IMR-90 (cell line): ENCODE measurements at regions not wholly inside any gene's neighbourhood (a gene's known extent, or its start where the extent isn't known, plus 50 kb on each side); places are given as distances from the start of the nearest gene placed in this dataset.

Experiments used
- ATAC-seq: fragments of 200-7000 bp; cut with Tn5 transposase; 2 replicates; pipeline ENCODE4 v1.9.1; 2020; ENCODE audit warnings: low read depth, mild to moderate bottlenecking, moderate library complexity
- BruUV-seq: library from RNA; stranded (reverse); fragments of 400-500 nt; replicated peaks from 2 replicates; lab custom pipeline; 2021; lab: Mats Ljungman, UMichigan
- CTCF ChIA-PET: fragments of 300-600 bp; formaldehyde crosslinking; extraction: SDS; loops from one replicate; lab custom pipeline; 2021; ENCODE audit warnings: antibody characterized with exemption; lab: Yijun Ruan, JAX
- POLR2A ChIA-PET: fragments of 300-600 bp; sonication (Branson Sonifier 250); formaldehyde crosslinking; loops from one replicate; lab custom pipeline; 2022; ENCODE audit warnings: antibody characterized with exemption; ENCODE audit not compliant: unreplicated experiment; lab: Charles Lee
- DNase-seq: peaks from one replicate; pipeline ENCODE4 v3.0.0; 2013
- H2AFZ ChIP-seq: replicated peaks from 2 replicates; pipeline ENCODE3; 2013; ENCODE audit warnings: low read length, mild to moderate bottlenecking; ENCODE audit not compliant: poor library complexity
- H2AK5ac ChIP-seq: 2 replicates; pipeline ENCODE4 v1.6.1; 2013; ENCODE audit warnings: low read depth, low read length, inconsistent platforms
- H2AK9ac ChIP-seq: replicated peaks from 2 replicates; pipeline ENCODE3; 2013; ENCODE audit warnings: mild to moderate bottlenecking, low read depth, low read length, moderate library complexity; ENCODE audit not compliant: poor library complexity
- H2BK120ac ChIP-seq: 2 replicates; pipeline ENCODE4 v1.6.1; 2013; ENCODE audit warnings: low read depth, low read length, inconsistent platforms
- H2BK15ac ChIP-seq: 3 replicates; pipeline ENCODE4 v1.6.1; 2013; ENCODE audit warnings: low read depth, low read length, inconsistent platforms
- H2BK20ac ChIP-seq: 2 replicates; pipeline ENCODE4 v1.6.1; 2013; ENCODE audit warnings: low read depth, mild to moderate bottlenecking, inconsistent platforms, low read length, moderate library complexity
- H2BK5ac ChIP-seq: 2 replicates; pipeline ENCODE4 v1.6.1; 2013; ENCODE audit warnings: mild to moderate bottlenecking, low read depth, low read length, inconsistent platforms; ENCODE audit not compliant: poor library complexity, severe bottlenecking
- H3K14ac ChIP-seq: replicated peaks from 2 replicates; pipeline ENCODE4 v1.6.1; 2013; ENCODE audit warnings: low read depth, low read length, inconsistent platforms
- H3K18ac ChIP-seq: 2 replicates; pipeline ENCODE4 v1.6.1; 2013; ENCODE audit warnings: low read depth, low read length, control low read depth
- H3K23ac ChIP-seq: 2 replicates; pipeline ENCODE4 v1.6.1; 2013; ENCODE audit warnings: low read depth, low read length, inconsistent platforms
- H3K27ac ChIP-seq: 2 replicates; pipeline ENCODE4 v1.5.1; 2013; ENCODE audit warnings: mild to moderate bottlenecking, control low read depth, low read length; ENCODE audit not compliant: insufficient read depth
- H3K27me3 ChIP-seq: 2 replicates; pipeline ENCODE4 v1.6.1; 2013; ENCODE audit warnings: low read length; ENCODE audit not compliant: control insufficient read depth, insufficient read depth
- H3K36me3 ChIP-seq: 2 replicates; pipeline ENCODE4 v1.6.1; 2013; ENCODE audit warnings: low read length, mixed read lengths; ENCODE audit not compliant: control insufficient read depth, insufficient read depth
- H3K4ac ChIP-seq: 2 replicates; pipeline ENCODE4 v1.6.1; 2013; ENCODE audit warnings: low read depth, low read length, inconsistent platforms
- H3K4me1 ChIP-seq: 2 replicates; pipeline ENCODE4 v1.6.1; 2013; ENCODE audit warnings: low read length, mixed read lengths; ENCODE audit not compliant: control insufficient read depth, insufficient read depth
- H3K4me2 ChIP-seq: 2 replicates; pipeline ENCODE4 v1.6.1; 2013; ENCODE audit warnings: low read depth, mild to moderate bottlenecking, control low read depth, low read length, moderate library complexity
- H3K4me3 ChIP-seq: 2 replicates; pipeline ENCODE4 v1.5.1; 2013; ENCODE audit warnings: low read depth, mild to moderate bottlenecking, control low read depth, low read length, moderate library complexity; ENCODE audit not compliant: insufficient read depth
- H3K56ac ChIP-seq: 2 replicates; pipeline ENCODE4 v1.6.1; 2013; ENCODE audit warnings: low read length, inconsistent platforms; ENCODE audit not compliant: insufficient read depth; ENCODE audit errors: extremely low read depth
- H3K79me1 ChIP-seq, 2 experiments: 2 replicates each; pipeline ENCODE4 v1.6.1; 2013; ENCODE audit warnings: low read length in 2 of 2, inconsistent platforms in 1 of 2, low read depth in 1 of 2
- H3K9ac ChIP-seq: 2 replicates; pipeline ENCODE4 v1.6.1; 2013; ENCODE audit warnings: low read depth, low read length, control low read depth
- H3K9me1 ChIP-seq: 2 replicates; pipeline ENCODE4 v1.6.1; 2013; ENCODE audit warnings: low read length, inconsistent platforms; ENCODE audit not compliant: insufficient read depth
- H3K9me3 ChIP-seq: 2 replicates; pipeline ENCODE4 v1.6.1; 2013; ENCODE audit warnings: low read length; ENCODE audit not compliant: control insufficient read depth, insufficient read depth
- H4K20me1 ChIP-seq: 2 replicates; pipeline ENCODE4 v1.6.1; 2013; ENCODE audit warnings: low read length, inconsistent platforms; ENCODE audit not compliant: insufficient read depth
- H4K5ac ChIP-seq: 2 replicates; pipeline ENCODE4 v1.6.1; 2013; ENCODE audit warnings: mild to moderate bottlenecking, low read depth, low read length, control low read depth
- H4K8ac ChIP-seq, 2 experiments: 2 replicates each; pipeline ENCODE4 v1.6.1; 2013; ENCODE audit warnings: low read depth in 2 of 2, low read length in 2 of 2, control low read depth in 1 of 2, inconsistent platforms in 1 of 2
- H4K91ac ChIP-seq: 2 replicates; pipeline ENCODE4 v1.6.1; 2013; ENCODE audit warnings: low read depth, low read length, inconsistent platforms; ENCODE audit not compliant: insufficient read depth
- CHD1 ChIP-seq: IDR thresholded peaks from 2 replicates; pipeline ENCODE4 v1.6.1; 2012; ENCODE audit warnings: low read depth, low read length, improper control_type of control experiment
- MAZ ChIP-seq: IDR thresholded peaks from 2 replicates; pipeline ENCODE4 v1.6.1; 2012; ENCODE audit warnings: low read depth, mild to moderate bottlenecking, low read length, improper control_type of control experiment, moderate library complexity, borderline replicate concordance
- POLR2A ChIP-seq: IDR thresholded peaks from 2 replicates; pipeline ENCODE4 v1.6.1; 2012; ENCODE audit warnings: mild to moderate bottlenecking, low read depth, low read length
- SMC3 ChIP-seq: fragments of 150-350 bp; IDR thresholded peaks from 2 replicates; pipeline ENCODE4 v1.6.1; 2016; ENCODE audit warnings: low read depth, mild to moderate bottlenecking, antibody characterized with exemption, low read length, moderate library complexity
- WGBS, 2 experiments: methylation state at CpG; one replicate each; pipeline versions ENCODE4 v1.1.5 to v1.1.7; 2013; ENCODE audit warnings: missing lambda C conversion rate in 2 of 2; ENCODE audit not compliant: insufficient read length in 1 of 2; ENCODE audit errors: extremely low coverage in 2 of 2; 5-methylcytosine and 5-hydroxymethylcytosine counted together
- dilution Hi-C: fragments of 300-500 bp; cut with HindIII; formaldehyde crosslinking; loops from one replicate; pipeline ENCODE4 v1.14.3; 2018; ENCODE audit warnings: low sequenced_read_pairs; ENCODE audit not compliant: unreplicated experiment
- in situ Hi-C: fragments of 300-500 bp; cut with MboI; formaldehyde crosslinking; loops from 3 replicates; pipeline ENCODE4 v1.14.3; 2019; ENCODE audit warnings: low sequenced_read_pairs, inconsistent platforms, mixed read lengths
- intact Hi-C: fragments of 100-400 bp; cut with micrococcal nuclease; formaldehyde crosslinking; loops from 2 replicates; pipeline ENCODE4 v1.10.0; 2022
- TF ChIP-seq, protein P1 (sequence below): fragments of 150-350 bp; IDR thresholded peaks from 2 replicates; pipeline ENCODE4 v1.6.1; 2017; ENCODE audit warnings: mild to moderate bottlenecking, antibody characterized with exemption, low read length, low read depth

DNA sequence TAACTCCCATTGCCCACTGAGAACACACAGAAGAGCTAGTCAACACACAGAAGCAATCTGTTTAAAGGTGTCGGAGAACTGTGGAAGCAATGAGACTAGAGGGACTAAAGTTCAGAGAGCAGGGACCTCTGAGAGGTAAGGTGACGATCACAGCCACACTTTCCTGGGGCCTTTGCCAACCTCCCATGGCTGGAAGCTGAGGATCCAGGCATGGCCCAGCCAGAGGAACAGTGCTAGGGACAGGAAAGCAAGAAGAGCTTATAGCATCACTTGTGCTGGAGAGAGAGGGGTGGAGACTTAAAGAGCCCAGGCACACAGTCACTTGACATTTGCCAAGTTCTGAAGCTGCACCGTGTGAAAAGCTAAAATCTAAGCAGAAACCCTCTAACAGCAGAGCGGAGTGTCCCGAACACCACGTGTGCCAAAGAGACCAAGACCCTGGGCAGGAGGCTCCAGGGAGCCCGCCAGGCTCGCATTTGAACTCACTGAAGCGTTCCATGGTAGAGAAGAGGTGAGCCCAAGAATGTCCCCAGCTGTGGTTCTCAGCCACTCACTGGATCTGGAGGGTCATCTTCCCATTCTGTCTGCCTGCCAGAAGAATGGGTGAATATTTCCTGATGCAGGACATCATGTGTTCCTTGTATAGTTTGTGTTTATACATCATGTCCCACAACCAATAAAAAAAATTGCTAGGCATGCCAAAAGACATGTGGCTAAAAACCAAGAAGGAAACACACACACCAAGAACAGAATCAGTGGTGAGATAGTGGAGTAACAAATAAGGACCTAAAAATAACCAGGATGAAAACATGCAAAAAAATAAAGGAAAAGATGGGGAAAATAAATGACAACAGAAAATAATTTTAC lies 174.0 kb upstream of the C14orf180 start:
- H3K23ac ChIP-seq, result no peak overlapping the region
- ChIA-PET POLR2A (no interaction called here), CTCF (no interaction called here)
- TF ChIP-seq, protein P1, sequence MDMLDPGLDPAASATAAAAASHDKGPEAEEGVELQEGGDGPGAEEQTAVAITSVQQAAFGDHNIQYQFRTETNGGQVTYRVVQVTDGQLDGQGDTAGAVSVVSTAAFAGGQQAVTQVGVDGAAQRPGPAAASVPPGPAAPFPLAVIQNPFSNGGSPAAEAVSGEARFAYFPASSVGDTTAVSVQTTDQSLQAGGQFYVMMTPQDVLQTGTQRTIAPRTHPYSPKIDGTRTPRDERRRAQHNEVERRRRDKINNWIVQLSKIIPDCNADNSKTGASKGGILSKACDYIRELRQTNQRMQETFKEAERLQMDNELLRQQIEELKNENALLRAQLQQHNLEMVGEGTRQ, result no peak
- TF ChIP-seq SMC3 (no peak), MAZ (no peak), POLR2A (no peak), CHD1 (no peak)
- no peak overlapping the region for H3K4me3 ChIP-seq
- H4K91ac ChIP-seq, result no peak overlapping the region
- dilution Hi-C loops, result no loop called here
- H3K18ac ChIP-seq, result no peak overlapping the region
- no peak overlapping the region for H3K4me2 ChIP-seq
- H3K27me3 ChIP-seq, result no peaks in the 10 kb centered on the region
- no peak overlapping the region for H3K4ac ChIP-seq
- no peak overlapping the region for H2AK5ac ChIP-seq
- intact Hi-C loops, result no loop called here
- H3K79me1 ChIP-seq, result no peaks in the 10 kb centered on the region
- H3K14ac ChIP-seq, result no peak overlapping the region
- no peaks in the 10 kb centered on the region for H3K36me3 ChIP-seq
- DNase-seq, result no peak
- in situ Hi-C loops, result no loop called here
- no TSS peak for BruUV-seq
- H2BK120ac ChIP-seq, result no peak overlapping the region
- no peak for ATAC-seq
- H2BK15ac ChIP-seq, result no peak overlapping the region
- H2BK20ac ChIP-seq, result no peak overlapping the region
- H4K5ac ChIP-seq, result no peak overlapping the region
- H3K56ac ChIP-seq, result no peak overlapping the region
- no peak overlapping the region for H4K8ac ChIP-seq
- H2BK5ac ChIP-seq, result no peak overlapping the region
- peaks cover 12% of the 10 kb centered on the region for H3K9me3 ChIP-seq
- no peaks in the 10 kb centered on the region for H3K9me1 ChIP-seq
- H3K27ac ChIP-seq, result no peak overlapping the region
- H4K20me1 ChIP-seq, result no peaks in the 10 kb centered on the region
- H3K4me1 ChIP-seq, result no peaks in the 10 kb centered on the region
- 19% methylated on average over 2 of the region's 9 CpGs; no CpG with 5 or more reads in 1 of the 2 experiments for WGBS, 2 experiments
- H2AFZ ChIP-seq, result no peak overlapping the region
- no peak overlapping the region for H2AK9ac ChIP-seq
- no peak overlapping the region for H3K9ac ChIP-seq
